Gastrocnemius medialis (tissue), 4 donors: ENCODE measurements at regions not wholly inside any gene's neighbourhood (a gene's known extent, or its start where the extent isn't known, plus 50 kb on each side); places are given as distances from the start of the nearest gene placed in this dataset.

Source experiments
- POLR2A ChIP-seq, 2 donors: fragments of 450-650 bp; IDR thresholded peaks; one replicate each; pipeline ENCODE4 v1.6.1; 2017; ENCODE audit warnings: antibody characterized with exemption in 2 of 2, mild to moderate bottlenecking in 2 of 2, moderate library complexity in 2 of 2
- TF ChIP-seq, protein P1 (sequence below), 5 experiments: fragments of 450-650 bp in 3 of 5; fragments of 200-600 bp in 2 of 5; sonication (generic) in 2 of 5; IDR thresholded peaks in 4 of 5; conservative IDR thresholded peaks in 1 of 5; 1 replicate in 4 of 5; 2 replicates in 1 of 5; pipeline ENCODE4 v1.5.1; 2016 to 2019; ENCODE audit warnings: antibody characterized with exemption in 5 of 5, mild to moderate bottlenecking in 3 of 5, moderate library complexity in 3 of 5

DNA sequence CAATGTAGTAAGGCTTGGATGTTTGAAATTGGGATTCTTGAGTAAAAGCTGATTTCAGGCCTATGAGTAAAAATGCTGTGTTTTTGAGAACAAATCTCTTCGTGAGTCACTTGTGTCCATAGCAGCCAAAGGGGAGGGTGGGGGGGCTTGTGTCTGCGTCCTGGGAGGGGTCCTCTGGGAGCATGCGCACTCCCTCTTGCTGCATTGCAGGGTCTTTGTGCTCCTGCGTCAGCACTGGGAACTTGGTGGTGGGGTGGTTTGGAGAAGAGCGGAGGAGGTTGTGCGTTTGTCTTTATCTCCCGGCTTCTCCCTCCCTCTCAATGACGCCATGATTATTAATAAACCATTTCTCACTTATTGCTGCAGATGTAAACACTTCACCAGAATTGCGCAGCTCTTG lies 75.9 kb upstream of the NDN start:
- TF ChIP-seq, protein P1, sequence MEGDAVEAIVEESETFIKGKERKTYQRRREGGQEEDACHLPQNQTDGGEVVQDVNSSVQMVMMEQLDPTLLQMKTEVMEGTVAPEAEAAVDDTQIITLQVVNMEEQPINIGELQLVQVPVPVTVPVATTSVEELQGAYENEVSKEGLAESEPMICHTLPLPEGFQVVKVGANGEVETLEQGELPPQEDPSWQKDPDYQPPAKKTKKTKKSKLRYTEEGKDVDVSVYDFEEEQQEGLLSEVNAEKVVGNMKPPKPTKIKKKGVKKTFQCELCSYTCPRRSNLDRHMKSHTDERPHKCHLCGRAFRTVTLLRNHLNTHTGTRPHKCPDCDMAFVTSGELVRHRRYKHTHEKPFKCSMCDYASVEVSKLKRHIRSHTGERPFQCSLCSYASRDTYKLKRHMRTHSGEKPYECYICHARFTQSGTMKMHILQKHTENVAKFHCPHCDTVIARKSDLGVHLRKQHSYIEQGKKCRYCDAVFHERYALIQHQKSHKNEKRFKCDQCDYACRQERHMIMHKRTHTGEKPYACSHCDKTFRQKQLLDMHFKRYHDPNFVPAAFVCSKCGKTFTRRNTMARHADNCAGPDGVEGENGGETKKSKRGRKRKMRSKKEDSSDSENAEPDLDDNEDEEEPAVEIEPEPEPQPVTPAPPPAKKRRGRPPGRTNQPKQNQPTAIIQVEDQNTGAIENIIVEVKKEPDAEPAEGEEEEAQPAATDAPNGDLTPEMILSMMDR (IDR thresholded peaks at IDR 0.05 in 4 of 5, conservative IDR thresholded peaks at IDR 0.05 in 1 of 5) = no peak
- TF ChIP-seq POLR2A (IDR thresholded peaks at IDR 0.05) = no peak
